ENCODE measurements at regions not wholly inside any gene's neighbourhood (a gene's known extent, or its start where the extent isn't known, plus 50 kb on each side); places are given as distances from the start of the nearest gene placed in this dataset.
A peak's percentile ranks its signal among the peaks of the same experiment; 100 is the strongest.

GRCh38 chr14:44317441-44317746 lies 189.7 kb downstream of the FSCB start:
- no peak for DNase-seq (ENCODE audit: low read depth)
- TF ChIP-seq CTCF (conservative IDR thresholded peaks at IDR 0.05; ENCODE audit: low read depth, low read length) = no peak
- no peak overlapping the region for H3K4me3 ChIP-seq (ENCODE audit: low read depth, low read length)

GRCh38 chr14:44316647-44317440 lies 190.2 kb downstream of the FSCB start:
- no peak for TF ChIP-seq CTCF (conservative IDR thresholded peaks at IDR 0.05; ENCODE audit: low read depth, low read length)
- H3K4me3 ChIP-seq (ENCODE audit: low read depth, low read length) = no peak overlapping the region
- DNase-seq (ENCODE audit: low read depth) = peak; percentile 54

GRCh38 chr14:44309331-44309730 lies 197.8 kb downstream of the FSCB start:
- TF ChIP-seq CTCF (conservative IDR thresholded peaks at IDR 0.05; ENCODE audit: low read depth, low read length) = no peak

GRCh38 chr14:44300916-44301315 lies 206.2 kb downstream of the FSCB start:
- no peak for TF ChIP-seq CTCF (conservative IDR thresholded peaks at IDR 0.05; ENCODE audit: low read depth, low read length)
- no peak overlapping the region for H3K4me3 ChIP-seq (ENCODE audit: low read depth, low read length)
- no peak for DNase-seq (ENCODE audit: low read depth)

More at GRCh38 chr14:44309331-44309730, 197.8 kb downstream of the FSCB start:
- no peak for DNase-seq (ENCODE audit: low read depth)
- H3K4me3 ChIP-seq (ENCODE audit: low read depth, low read length) = no peak overlapping the region

GRCh38 chr14:44297437-44297836 lies 209.6 kb downstream of the FSCB start:
- DNase-seq (ENCODE audit: low read depth) = no peak
- no peak for TF ChIP-seq CTCF (conservative IDR thresholded peaks at IDR 0.05; ENCODE audit: low read depth, low read length)
- no peak overlapping the region for H3K4me3 ChIP-seq (ENCODE audit: low read depth, low read length)

- no peak for TF ChIP-seq CTCF (conservative IDR thresholded peaks at IDR 0.05; ENCODE audit: low read depth, low read length)
- DNase-seq (ENCODE audit: low read depth) = no peak
- H3K4me3 ChIP-seq (ENCODE audit: low read depth, low read length) = no peak overlapping the region
Observed at GRCh38 chr14:44291366-44291915, 215.6 kb downstream of the FSCB start.

GRCh38 chr14:44287858-44288257 lies 219.2 kb downstream of the FSCB start:
- H3K4me3 ChIP-seq (ENCODE audit: low read depth, low read length) = no peak overlapping the region
- DNase-seq (ENCODE audit: low read depth) = no peak
- TF ChIP-seq CTCF (conservative IDR thresholded peaks at IDR 0.05; ENCODE audit: low read depth, low read length) = no peak

All from choroid plexus epithelial cell (primary cell).